AML-193 (cell line): ENCODE measurements at regions not wholly inside any gene's neighbourhood (a gene's known extent, or its start where the extent isn't known, plus 50 kb on each side); places are given as distances from the start of the nearest gene placed in this dataset.
"Not testable (repeated sequence)": the region's sequence is repeated elsewhere in the genome, so short reads cannot be mapped to it uniquely, and the experiment has no call there.

ENCODE experiments used
- DNase-seq, 2 experiments: peaks; one replicate each; lab custom pipeline; 2025; lab: John Stamatoyannopoulos, UW

DNA sequence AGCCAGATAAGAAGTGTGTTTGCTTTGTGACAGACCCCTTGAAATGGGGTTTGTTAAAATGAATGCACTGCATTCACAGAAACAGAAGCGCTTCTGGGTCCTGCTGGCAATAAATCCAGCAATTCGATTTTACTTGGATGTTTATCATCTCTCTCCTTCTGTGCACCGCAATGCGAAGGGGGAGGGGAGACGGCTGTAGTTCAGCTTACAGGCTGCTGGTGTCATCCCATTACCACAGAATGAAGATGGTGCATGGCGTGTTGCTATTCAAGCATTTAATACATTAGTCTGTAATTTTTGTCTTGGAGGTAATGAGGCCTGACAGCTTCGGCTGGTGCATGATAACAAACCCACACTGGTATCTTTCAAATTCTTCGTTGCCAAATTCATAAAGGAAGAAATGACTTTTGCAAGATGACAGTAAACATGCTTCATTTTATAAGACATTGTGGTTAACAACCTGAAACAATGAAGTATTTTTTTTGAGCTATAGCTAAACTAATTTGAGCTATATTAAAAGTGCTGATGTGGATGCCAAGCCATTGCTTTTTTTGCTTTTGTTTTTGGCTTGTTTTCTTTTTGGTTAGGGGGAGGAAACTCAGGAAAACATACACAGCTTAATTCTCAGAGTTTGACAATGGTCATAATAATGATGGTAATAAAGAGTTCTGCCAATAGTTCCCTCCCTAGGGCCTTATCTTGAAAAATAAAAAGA, 418.3 kb downstream of the OTOL1 start:
- DNase-seq = no peak

DNA sequence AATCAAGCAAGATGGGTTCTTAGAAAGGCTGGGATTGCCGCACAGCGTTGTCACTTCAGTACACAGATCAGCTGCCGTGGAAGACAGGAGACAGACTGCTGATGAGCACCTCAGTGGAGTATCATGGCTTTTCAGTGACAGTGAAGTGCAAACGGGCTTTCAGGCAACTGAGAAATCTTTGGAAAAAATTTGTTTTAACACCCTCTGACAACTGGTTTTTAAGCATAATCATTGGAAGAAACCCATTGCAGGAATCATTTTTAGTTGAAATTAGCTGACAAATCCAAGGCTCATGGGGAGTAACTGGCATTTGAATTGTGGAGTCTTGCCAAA, 418.8 kb downstream of the OTOL1 start:
- DNase-seq = no peak

- DNase-seq = no peak
These were observed 423.6 kb downstream of the OTOL1 start for GRCh38 chr3:161920196-161920595.

GRCh38 chr3:161925749-161926360, 429.2 kb downstream of the OTOL1 start:
- DNase-seq = peak in 1 of 2 experiments; percentile 5

DNA sequence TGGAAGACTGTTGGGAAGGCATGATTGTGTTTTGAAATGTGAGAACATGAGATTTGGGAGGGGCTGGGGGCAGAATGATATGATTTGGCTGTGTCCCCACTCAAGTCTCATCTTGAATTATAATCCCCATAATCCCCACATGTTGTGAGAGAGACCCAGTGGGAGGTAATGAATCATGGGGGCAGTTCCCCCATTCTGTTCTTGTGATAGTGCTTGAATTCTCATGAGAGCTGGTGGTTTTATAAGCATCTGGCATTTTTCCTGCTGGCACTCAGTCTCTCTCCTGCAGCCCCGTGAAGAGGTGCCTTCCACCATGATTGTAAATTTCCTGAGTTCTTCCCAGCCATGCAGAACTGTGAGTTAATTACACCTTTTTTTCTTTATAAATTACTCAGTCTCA, 430.5 kb downstream of the OTOL1 start:
- no peak for DNase-seq

- DNase-seq = no peak
These were observed 443.5 kb downstream of the OTOL1 start for GRCh38 chr3:161939918-161940620.

- no peak for DNase-seq
These were observed 444.0 kb downstream of the OTOL1 start for GRCh38 chr3:161940621-161940965.

- DNase-seq = no peak
These were observed 445.3 kb downstream of the OTOL1 start for GRCh38 chr3:161941891-161942290.

DNA sequence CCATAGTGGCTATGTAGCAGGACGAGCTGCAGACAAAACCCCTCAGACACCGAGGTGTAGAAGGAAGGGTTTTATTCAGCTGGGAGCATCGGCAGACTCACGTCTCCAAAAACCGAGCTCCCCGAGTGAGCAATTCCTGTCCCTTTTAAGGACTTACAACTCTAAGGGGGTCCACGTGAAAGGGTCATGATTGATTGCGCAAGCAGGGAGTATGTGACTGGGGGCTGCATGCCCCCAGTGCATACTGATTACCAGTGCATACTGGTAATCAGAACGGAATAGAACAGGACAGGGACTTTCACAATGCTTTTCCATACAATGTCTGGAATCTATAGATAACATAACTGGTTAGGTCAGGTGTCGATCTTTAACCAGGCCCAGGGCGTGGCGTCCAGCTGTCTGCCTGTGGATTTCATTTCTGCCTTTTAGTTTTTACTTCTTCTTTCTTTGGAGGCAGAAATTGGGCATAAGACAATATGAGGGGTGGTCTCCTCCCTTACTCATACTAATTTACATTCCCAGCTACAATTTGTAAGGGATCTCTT, 447.3 kb downstream of the OTOL1 start:
- not testable (repeated sequence) for DNase-seq

- DNase-seq = peak; percentile 14 to 44
These were observed 449.9 kb downstream of the OTOL1 start for GRCh38 chr3:161946443-161946960.

DNA sequence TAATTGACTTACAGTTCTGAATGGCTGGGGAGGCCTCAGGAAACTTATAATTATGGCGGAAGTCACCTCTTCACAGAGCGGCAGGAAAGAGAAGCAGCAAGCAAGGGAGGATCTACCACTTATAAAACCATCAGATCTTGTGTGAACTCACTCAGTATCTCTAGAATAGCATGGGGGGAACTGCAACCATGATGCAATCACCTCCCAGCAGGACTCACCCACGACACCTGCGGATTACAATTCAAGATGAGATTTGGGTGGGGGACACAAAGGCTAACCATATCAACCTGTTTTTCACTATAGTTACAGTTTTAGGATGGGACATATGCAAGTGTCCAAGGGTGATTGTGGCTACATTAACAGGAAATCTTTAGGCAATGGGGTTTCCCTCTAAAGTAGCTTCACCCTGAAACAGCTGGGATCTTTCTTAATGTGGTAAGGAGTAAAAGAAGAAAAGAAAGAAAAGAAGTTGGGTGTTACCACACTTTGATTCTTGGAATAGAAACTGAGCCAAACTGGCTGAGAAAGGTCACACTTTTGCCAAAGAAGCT, 453.8 kb downstream of the OTOL1 start:
- DNase-seq = no peak

- DNase-seq = no peak
These were observed 460.9 kb downstream of the OTOL1 start for GRCh38 chr3:161957467-161957866.

- no peak for DNase-seq
These were observed 468.2 kb downstream of the OTOL1 start for GRCh38 chr3:161964857-161965256.

GRCh38 chr3:161969867-161970266, 473.3 kb downstream of the OTOL1 start:
- no peak for DNase-seq

GRCh38 chr3:161975201-161975600, 478.6 kb downstream of the OTOL1 start:
- DNase-seq = no peak

DNA sequence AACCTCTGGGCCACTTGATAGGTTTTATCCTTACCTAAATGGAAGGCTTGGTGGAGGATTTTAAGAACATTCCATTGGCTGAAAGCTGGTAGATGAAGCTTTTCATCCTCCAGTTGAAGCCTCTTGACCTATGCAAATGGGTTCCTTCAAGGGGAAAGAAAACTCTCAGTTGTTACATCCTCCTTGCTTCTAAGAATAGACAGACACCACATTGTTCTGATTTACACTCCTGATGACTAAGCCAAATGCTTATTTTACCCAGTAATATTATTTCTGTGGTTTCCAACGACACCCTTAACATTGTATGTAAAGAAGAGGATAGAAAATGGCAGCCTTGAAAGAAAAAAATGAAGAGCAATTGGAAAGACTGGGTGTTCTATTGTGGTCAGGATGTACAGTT, 480.5 kb downstream of the OTOL1 start:
- no peak for DNase-seq

- no peak for DNase-seq
These were observed 481.2 kb downstream of the OTOL1 start for GRCh38 chr3:161977850-161978249.

DNA sequence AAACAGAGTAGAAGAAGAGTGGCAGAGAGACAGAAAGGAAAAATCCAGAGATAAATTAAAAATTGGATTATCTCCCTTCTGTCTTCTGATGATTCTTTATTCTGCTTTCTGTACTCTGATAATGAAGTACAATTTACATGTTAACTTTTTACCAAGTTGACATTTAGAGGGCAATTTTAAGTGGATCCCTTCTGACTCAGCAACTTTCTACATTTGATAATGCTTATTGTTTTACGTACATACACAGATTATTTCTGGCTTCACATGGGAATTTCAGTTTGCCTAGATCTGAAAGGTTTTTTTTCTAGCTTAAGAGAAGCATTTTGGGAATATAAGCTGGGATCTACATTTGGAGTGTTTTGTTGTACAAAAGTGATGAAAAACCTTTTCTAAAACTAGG, 491.3 kb downstream of the OTOL1 start:
- DNase-seq = no peak

- no peak for DNase-seq
These were observed 492.4 kb downstream of the OTOL1 start for GRCh38 chr3:161989012-161989411.

DNA sequence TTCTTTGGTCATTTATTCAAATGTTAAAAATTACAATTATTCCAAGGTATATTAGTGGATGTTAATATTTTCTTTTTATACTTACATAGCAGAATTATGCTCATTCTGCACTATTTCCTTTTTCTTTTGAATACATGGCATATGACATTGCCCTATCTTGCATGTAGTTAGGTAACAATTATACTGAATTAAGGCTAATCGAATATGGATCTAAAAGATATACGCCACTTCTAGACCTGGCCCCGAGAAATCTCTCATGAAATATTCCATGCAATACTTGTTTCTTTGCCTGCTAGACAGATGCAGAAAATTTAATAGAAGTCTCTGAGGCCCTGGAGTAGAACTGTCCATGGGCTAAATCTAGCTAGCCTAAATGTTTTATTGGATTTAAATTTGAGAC, 493.4 kb downstream of the OTOL1 start:
- no peak for DNase-seq

DNA sequence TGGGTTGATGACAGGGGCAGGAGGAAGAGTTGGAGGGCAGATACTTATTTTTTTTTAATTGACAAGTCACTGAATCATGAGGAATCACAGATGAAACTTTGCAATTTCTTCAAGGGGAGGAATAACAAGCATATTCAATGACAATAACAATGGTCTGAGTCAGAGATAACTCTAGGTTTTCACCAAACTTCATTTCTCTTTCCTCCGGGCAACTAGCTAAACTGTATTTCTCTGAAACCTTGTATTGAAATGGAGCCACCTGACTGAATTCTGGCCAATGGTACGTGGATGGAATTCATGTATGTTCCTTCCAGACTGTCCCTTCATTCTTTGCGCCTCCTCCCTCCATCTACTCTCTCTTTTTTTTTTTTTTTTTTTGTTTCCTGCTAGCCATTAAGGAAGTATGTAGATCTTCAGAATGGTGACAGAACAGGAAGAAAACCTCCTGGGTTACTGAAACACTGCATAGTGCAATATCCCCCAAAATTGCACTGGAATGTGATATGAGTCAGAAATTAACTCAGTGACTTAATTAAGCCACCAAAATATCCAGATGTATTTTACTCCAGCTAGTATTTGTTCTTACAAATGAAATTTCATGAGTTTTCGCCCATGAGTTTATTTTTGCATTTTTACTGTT, 495.4 kb downstream of the OTOL1 start:
- DNase-seq = peak in 1 of 2 experiments; percentile 3

DNA sequence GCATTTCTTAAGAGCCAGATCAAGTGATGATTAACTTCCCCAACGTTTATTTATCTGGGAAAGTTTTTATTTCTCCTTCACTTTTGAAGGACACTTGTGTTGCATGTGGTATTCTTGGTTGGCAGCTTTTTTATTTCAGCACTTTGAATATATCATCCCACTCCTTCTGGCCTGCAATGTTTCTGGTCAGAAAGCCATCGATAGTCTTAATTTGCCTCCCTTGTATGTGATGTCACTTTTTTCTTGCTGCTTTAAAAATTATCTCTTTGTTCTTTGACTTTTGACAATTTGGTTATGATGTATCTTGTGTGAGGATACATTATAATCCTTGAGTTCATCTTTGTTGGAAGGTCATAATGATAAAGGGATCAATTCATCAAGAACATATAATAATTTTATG, 503.2 kb downstream of the OTOL1 start:
- no peak for DNase-seq
